ENCODE measurements at regions not wholly inside any gene's neighbourhood (a gene's known extent, or its start where the extent isn't known, plus 50 kb on each side); places are given as distances from the start of the nearest gene placed in this dataset.

DNA sequence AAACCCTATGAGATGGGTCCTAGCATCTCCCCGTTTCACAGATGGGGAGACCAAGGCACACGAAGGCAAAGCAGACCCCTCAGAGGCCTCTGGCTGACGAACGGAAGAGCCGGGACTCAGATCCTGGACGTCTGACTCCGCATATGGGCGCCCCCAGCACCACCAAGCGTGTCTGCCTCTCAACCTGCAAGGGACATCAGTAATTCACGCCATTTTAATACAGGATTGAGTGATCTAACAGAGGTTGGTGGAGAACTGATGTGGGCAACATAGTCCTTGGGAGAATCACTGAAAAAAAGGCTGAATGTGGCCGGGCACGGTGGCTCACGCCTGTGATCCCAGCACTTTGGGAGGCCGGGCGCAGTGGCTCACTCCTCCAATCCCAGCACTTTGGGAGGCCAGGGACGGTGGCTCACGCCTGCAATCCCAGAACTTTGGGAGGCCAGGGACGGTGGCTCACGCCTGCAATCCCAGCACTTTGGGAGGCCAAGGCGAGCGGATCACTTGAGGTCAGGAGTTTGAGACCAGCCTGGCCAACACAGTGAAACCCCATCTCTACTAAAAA lies 206.6 kb downstream of the DLL1 start:
- TF ChIP-seq CTCF (IDR thresholded peaks at IDR 0.05) (no peak), POLR2A (IDR thresholded peaks at IDR 0.05) (no peak)
